GM12874 (cell line): ENCODE measurements at regions not wholly inside any gene's neighbourhood (a gene's known extent, or its start where the extent isn't known, plus 50 kb on each side); places are given as distances from the start of the nearest gene placed in this dataset.

Source experiments
- CTCF ChIP-seq: IDR thresholded peaks from 2 replicates; pipeline ENCODE4 v1.5.1; 2011; ENCODE audit warnings: low read depth, mild to moderate bottlenecking, control low read depth, low read length, moderate library complexity; ENCODE audit not compliant: insufficient read depth

DNA sequence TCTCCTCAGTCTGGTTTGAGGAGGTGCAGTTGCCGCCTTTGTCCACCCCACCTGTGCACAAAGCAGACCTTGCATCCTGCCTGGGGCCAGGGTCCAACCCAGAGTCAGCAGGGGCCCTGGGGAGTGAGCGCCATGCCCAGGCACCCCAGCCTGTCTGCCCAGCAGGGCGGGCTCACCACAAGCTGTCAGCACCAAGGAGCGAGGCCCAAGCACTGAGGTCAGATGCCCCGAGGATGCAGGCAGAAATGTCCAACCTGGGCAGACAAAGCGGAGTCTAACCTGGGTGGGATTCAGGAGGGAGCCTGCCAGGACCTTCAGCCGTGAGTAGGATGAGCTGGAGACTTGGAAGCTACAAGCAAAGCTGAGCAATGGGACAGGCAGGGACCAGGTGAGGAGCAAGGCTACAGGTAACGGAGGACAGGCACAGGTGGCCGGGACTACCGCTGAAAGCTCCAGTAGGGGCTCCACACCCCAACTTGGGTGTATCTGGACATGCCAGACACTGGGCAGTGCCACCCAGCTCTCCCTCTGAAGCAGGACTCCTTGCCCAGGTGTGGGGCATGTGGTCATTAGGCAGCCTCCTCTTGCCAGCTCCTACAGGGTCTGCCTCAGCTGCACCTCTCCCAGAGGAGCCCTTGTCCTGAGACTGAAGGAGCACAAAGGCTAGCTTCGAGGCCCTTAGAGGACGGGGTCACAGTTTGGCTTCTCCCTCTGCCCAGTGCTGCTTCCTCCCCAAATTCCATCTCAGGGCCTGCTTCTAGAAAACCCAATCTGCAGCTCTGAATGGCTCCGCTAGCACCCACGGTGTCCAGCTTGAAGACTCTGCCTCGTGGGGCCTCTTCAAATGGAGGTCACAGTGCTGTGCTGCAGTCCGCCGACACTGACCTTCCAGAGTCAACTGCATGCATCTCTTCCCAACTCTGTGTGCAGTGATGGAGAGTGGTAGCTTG, 210.6 kb upstream of the CDYL start:
- no peak for TF ChIP-seq CTCF

- no peak for TF ChIP-seq CTCF
These were observed 211.4 kb upstream of the CDYL start for GRCh38 chr6:4564801-4565271.

DNA sequence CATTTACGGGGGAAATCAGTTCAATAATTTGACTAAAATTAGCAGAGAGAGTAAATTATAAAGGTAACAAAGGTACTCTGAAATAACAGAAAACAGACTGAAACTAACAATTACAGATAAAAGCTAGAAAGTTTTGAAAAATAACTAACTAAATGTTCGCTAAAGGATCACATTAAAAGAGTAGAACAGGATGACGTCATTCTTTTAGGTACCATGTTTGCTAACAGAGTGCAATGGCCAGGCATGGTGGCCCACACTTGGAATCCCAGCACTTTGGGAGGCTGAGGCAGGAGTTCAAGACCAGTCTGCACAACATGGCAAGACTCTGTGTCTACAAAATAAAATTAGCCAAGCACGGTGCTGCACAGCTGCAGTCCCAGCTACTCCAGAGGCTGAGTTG, 212.3 kb upstream of the CDYL start:
- TF ChIP-seq CTCF, result no peak

DNA sequence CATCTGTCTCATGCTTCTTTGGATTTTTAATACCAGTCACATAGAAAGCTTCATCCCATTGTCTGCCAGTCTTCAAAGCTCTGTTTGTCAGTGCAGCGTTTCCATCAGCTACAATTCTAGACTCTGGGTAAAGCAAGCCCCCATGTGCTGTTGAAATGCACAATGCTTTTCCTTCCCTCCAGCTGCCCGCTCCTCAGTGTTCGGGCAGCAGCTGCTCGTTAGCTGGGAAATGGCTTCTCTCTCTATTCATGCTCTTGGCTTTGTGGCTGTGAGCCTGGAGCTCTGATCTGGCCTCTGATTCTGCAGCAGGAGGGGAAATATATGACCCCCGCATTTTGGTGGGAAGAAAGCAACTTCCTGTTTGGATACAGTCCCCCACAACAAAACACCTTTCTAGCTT, 213.0 kb upstream of the CDYL start:
- no peak for TF ChIP-seq CTCF

DNA sequence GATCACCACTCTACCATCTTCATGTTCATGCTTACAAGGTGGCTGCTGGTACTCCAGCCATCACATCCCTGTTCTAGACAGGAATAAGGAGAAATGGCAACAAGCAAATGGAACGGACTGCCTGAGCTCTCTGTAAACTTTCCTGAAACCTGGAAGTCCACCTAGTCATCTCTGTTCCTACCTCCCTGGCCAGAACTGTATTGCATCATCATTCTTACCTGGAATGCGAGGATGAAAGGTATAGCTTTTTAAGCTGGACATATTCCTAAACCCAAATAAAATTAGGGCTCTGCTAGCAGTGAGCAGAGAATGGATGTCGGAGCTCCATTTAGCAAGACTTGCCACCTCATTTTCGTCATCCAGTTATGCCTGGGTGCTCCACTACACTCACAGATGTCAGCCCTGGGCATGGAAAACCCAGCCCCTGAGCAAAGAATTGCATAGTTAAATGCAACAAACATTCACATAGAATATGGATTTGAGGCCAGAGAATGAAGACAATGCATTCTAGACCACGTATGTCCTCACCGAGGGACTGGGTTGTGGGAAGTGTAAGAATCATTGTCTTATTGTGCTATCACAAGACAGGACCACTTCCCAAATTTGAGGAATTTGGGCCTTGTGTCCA, 214.3 kb upstream of the CDYL start:
- no peak for TF ChIP-seq CTCF

DNA sequence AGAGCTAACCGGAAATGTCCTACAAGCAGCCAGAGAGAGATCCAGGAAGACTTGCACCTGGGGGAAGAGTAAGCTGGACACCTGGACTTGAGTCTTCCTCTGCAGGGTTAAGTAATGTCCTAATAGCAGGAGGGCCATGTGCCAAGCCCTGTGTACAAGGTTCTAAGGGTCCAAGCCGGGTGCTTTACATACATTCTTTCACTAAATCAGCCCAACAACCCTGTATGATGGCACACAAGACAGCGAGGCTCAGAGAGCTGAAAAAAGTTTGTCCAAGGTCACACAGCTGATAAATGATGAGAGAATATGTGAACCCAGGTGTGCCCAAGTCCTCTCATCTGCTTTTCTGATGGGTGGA, 215.1 kb upstream of the CDYL start:
- no peak for TF ChIP-seq CTCF

GRCh38 chr6:4560221-4561077, 215.8 kb upstream of the CDYL start:
- TF ChIP-seq CTCF, result no peak
